Transverse colon (tissue), 4 donors: ENCODE measurements at regions not wholly inside any gene's neighbourhood (a gene's known extent, or its start where the extent isn't known, plus 50 kb on each side); places are given as distances from the start of the nearest gene placed in this dataset.

Experiments used
- DNase-seq: peaks from one replicate; pipeline ENCODE4 v3.0.0-alpha.2; 2019
- H3K27ac ChIP-seq, 4 donors: fragments of 200-600 bp; sonication (generic); 2 replicates each; pipeline ENCODE4 v1.5.1; 2016 to 2018; ENCODE audit warnings: inconsistent platforms in 4 of 4
- H3K27me3 ChIP-seq: fragments of 200-600 bp; sonication (generic); 2 replicates; pipeline ENCODE4 v1.5.1; 2017; ENCODE audit warnings: inconsistent platforms
- H3K36me3 ChIP-seq, 4 donors: fragments of 200-600 bp; sonication (generic); 2 replicates each; pipeline ENCODE4 v1.5.1; 2017 to 2019; ENCODE audit warnings: inconsistent platforms in 4 of 4
- H3K4me1 ChIP-seq, 4 donors: fragments of 200-600 bp; sonication (generic); 2 replicates each; pipeline ENCODE4 v1.5.1; 2017 to 2020; ENCODE audit warnings: inconsistent platforms in 4 of 4
- H3K4me3 ChIP-seq, 4 donors: fragments of 200-600 bp; sonication (generic); 1 replicate in 1 of 4; 2 replicates in 3 of 4; pipeline versions ENCODE4 v1.5.1 to v1.6.1; 2017 to 2019; ENCODE audit warnings: inconsistent platforms in 4 of 4
- H3K9me3 ChIP-seq, 2 donors: fragments of 200-600 bp; sonication (generic); 2 replicates each; pipeline ENCODE4 v1.5.1; 2017 to 2019; ENCODE audit warnings: inconsistent platforms in 2 of 2
- CTCF ChIP-seq, 5 experiments: fragments of 200-600 bp in 3 of 5; fragments of 450-650 bp in 2 of 5; sonication (generic) in 3 of 5; IDR thresholded peaks; 1 replicate in 2 of 5; 2 replicates in 3 of 5; pipeline ENCODE4 v1.5.1; 2016 to 2017; ENCODE audit warnings: antibody characterized with exemption in 5 of 5, inconsistent platforms in 3 of 5, mild to moderate bottlenecking in 2 of 5, moderate library complexity in 1 of 5
- EP300 ChIP-seq: sonication (generic); formaldehyde crosslinking; IDR thresholded peaks from one replicate; pipeline ENCODE4 v1.6.1; 2017; ENCODE audit warnings: antibody characterized with exemption, low read depth
- POLR2A ChIP-seq: fragments of 450-650 bp; IDR thresholded peaks from one replicate; pipeline ENCODE4 v1.6.1; 2016; ENCODE audit warnings: antibody characterized with exemption, mild to moderate bottlenecking, moderate library complexity
- POLR2AphosphoS5 ChIP-seq, 3 donors: sonication (generic); formaldehyde crosslinking; IDR thresholded peaks; one replicate each; pipeline ENCODE4 v1.6.1; 2016; ENCODE audit warnings: antibody characterized with exemption in 3 of 3
- WGBS, 2 donors: methylation state at CpG; one replicate each; pipeline ENCODE4 v1.1.5; 2018; ENCODE audit warnings: low coverage in 1 of 2; 5-methylcytosine and 5-hydroxymethylcytosine counted together
- in situ Hi-C, 4 donors: fragments of 200-750 bp; cut with MboI; loops; one replicate each; pipeline versions ENCODE4 v1.15.0 to v1.15.1; 2017; ENCODE audit warnings: low sequenced_read_pairs in 3 of 4, low pct_ligation_motif_present in 1 of 4, low pct_unique_long_range_greater_than_20kb in 1 of 4
- intact Hi-C: fragments of 100-400 bp; cut with DNase I; formaldehyde crosslinking; loops from one replicate; pipeline ENCODE4 v1.15.1; 2023; ENCODE audit warnings: low total_unique reads

- Histone ChIP-seq H3K4me1 (no peaks in the 10 kb centered on the region), H3K9me3 (no peaks in the 10 kb centered on the region), H3K27me3 (no peaks in the 10 kb centered on the region), H3K36me3 (no peaks in the 10 kb centered on the region), H3K4me3 (no peak overlapping the region), H3K27ac (no peak overlapping the region)
- TF ChIP-seq POLR2A: no peak
- TF ChIP-seq POLR2AphosphoS5 (IDR thresholded peaks at IDR 0.05): no peak
- no peak for TF ChIP-seq EP300
- TF ChIP-seq CTCF (IDR thresholded peaks at IDR 0.05): no peak
- intact Hi-C loops (no loop called here), in situ Hi-C loops (no loop called here)
- no peak for DNase-seq
- WGBS, 2 donors: 82 to 92% methylated on average over 2 of the region's 2 CpGs
Observed at GRCh38 chr9:3675946-3676345, 150.1 kb upstream of the RFX3 start.

- H3K4me1 ChIP-seq: no peaks in the 10 kb centered on the region
- H3K36me3 ChIP-seq: no peaks in the 10 kb centered on the region
- intact Hi-C loops: no loop called here
- H3K9me3 ChIP-seq: no peaks in the 10 kb centered on the region
- 86 to 87% methylated on average over 5 of the region's 5 CpGs for WGBS, 2 donors
- H3K27ac ChIP-seq: no peak overlapping the region
- H3K27me3 ChIP-seq: no peaks in the 10 kb centered on the region
- TF ChIP-seq EP300 (no peak), POLR2AphosphoS5 (IDR thresholded peaks at IDR 0.05) (no peak), POLR2A (no peak), CTCF (IDR thresholded peaks at IDR 0.05) (no peak)
- H3K4me3 ChIP-seq: no peak overlapping the region
- in situ Hi-C loops: no loop called here
- no peak for DNase-seq
Observed at GRCh38 chr9:3674561-3674960, 148.8 kb upstream of the RFX3 start.

GRCh38 chr9:3672399-3672798 is 146.6 kb upstream of the RFX3 start:
- Histone ChIP-seq H3K4me1 (no peaks in the 10 kb centered on the region), H3K27me3 (no peaks in the 10 kb centered on the region), H3K9me3 (no peaks in the 10 kb centered on the region), H3K4me3 (no peak overlapping the region), H3K27ac (no peak overlapping the region), H3K36me3 (no peaks in the 10 kb centered on the region)
- DNase-seq: no peak
- in situ Hi-C loops (no loop called here), intact Hi-C loops (no loop called here)
- no peak for TF ChIP-seq POLR2AphosphoS5 (IDR thresholded peaks at IDR 0.05)
- no peak for TF ChIP-seq POLR2A
- TF ChIP-seq CTCF (IDR thresholded peaks at IDR 0.05): no peak
- no peak for TF ChIP-seq EP300
- 80 to 94% methylated on average over 3 to 5 of the region's 5 CpGs for WGBS, 2 donors

GRCh38 chr9:3664044-3664443 is 138.2 kb upstream of the RFX3 start:
- WGBS, 2 donors: 78% methylated on average over 1 of the region's 1 CpG; no CpG with 5 or more reads in 1 of the 2 donors
- no peaks in the 10 kb centered on the region for H3K9me3 ChIP-seq
- H3K27me3 ChIP-seq: no peaks in the 10 kb centered on the region
- intact Hi-C loops: no loop called here
- TF ChIP-seq CTCF (IDR thresholded peaks at IDR 0.05): no peak
- no peak for TF ChIP-seq EP300
- TF ChIP-seq POLR2AphosphoS5 (IDR thresholded peaks at IDR 0.05): no peak
- no peak for TF ChIP-seq POLR2A
- no peaks in the 10 kb centered on the region for H3K4me1 ChIP-seq
- H3K27ac ChIP-seq: no peak overlapping the region
- H3K36me3 ChIP-seq: no peaks in the 10 kb centered on the region
- no peak for DNase-seq
- H3K4me3 ChIP-seq: no peak overlapping the region
- in situ Hi-C loops: no loop called here
